Endothelial cell of umbilical vein (primary cell): ENCODE measurements at regions not wholly inside any gene's neighbourhood (a gene's known extent, or its start where the extent isn't known, plus 50 kb on each side); places are given as distances from the start of the nearest gene placed in this dataset.

ENCODE experiments used
- BruUV-seq: library from RNA; stranded (reverse); fragments of 400-500 nt; replicated peaks from 2 replicates; lab custom pipeline; 2021; lab: Mats Ljungman, UMichigan
- CTCF ChIA-PET: fragments of 300-600, 350-600 bp; sonication (Branson Sonifier 250); formaldehyde crosslinking; loops from one replicate; lab custom pipeline; 2021; ENCODE audit warnings: antibody characterized with exemption, inconsistent platforms; lab: Charles Lee
- POLR2A ChIA-PET: fragments of 300-600, 350-600 bp; sonication (Branson Sonifier 250); formaldehyde crosslinking; loops from one replicate; lab custom pipeline; 2021; ENCODE audit warnings: antibody characterized with exemption, inconsistent platforms; lab: Charles Lee
- DNase-seq: peaks from one replicate; pipeline ENCODE4 v3.0.0-alpha.2; 2011; ENCODE audit warnings: low read depth, low spot score
- FAIRE-seq: peaks from 2 replicates; lab custom pipeline; 2011; peaks lifted over from hg19 to GRCh38; lab: Jason Lieb, UNC
- H2AFZ ChIP-seq: 2 replicates; pipeline ENCODE4 v1.6.0; 2012; ENCODE audit warnings: low read depth, low read length, control low read depth, inconsistent platforms
- H3K27ac ChIP-seq: 2 replicates; pipeline ENCODE4 v1.5.1; 2011; ENCODE audit warnings: low read depth, mild to moderate bottlenecking, control low read depth, low read length, moderate library complexity; ENCODE audit not compliant: insufficient read depth
- H3K27me3 ChIP-seq, 2 experiments: 2 replicates each; pipeline versions ENCODE4 v1.6.0 to v1.6.1; 2011; ENCODE audit warnings: low read length in 2 of 2, mixed read lengths in 1 of 2; ENCODE audit not compliant: control insufficient read depth in 2 of 2, insufficient read depth in 2 of 2
- H3K36me3 ChIP-seq, 2 experiments: 2 replicates in 1 of 2; 3 replicates in 1 of 2; pipeline ENCODE4 v1.5.1; 2011; ENCODE audit warnings: low read length in 2 of 2, mild to moderate bottlenecking in 1 of 2, moderate library complexity in 1 of 2; ENCODE audit not compliant: control insufficient read depth in 2 of 2, insufficient read depth in 2 of 2; ENCODE audit errors: extremely low read depth in 1 of 2
- H3K4me1 ChIP-seq: 3 replicates; pipeline ENCODE4 v1.5.1; 2011; ENCODE audit warnings: mild to moderate bottlenecking, low read length; ENCODE audit not compliant: control insufficient read depth, insufficient read depth; ENCODE audit errors: extremely low read depth
- H3K4me2 ChIP-seq: 2 replicates; pipeline ENCODE4 v1.6.1; 2011; ENCODE audit warnings: low read length, control low read depth, mixed read lengths; ENCODE audit not compliant: insufficient read depth
- H3K4me3 ChIP-seq, 3 experiments: fragments of 200-600 bp in 1 of 3; sonication (generic), shearing (Covaris generic) in 1 of 3; replicated peaks in 1 of 3; 2 replicates each; pipeline ENCODE4 v1.5.1; 2011 to 2016; ENCODE audit warnings: control low read depth in 3 of 3, low read length in 3 of 3, mild to moderate bottlenecking in 2 of 3, inconsistent platforms in 1 of 3, low read depth in 1 of 3, moderate library complexity in 1 of 3; ENCODE audit not compliant: insufficient read depth in 1 of 3
- H3K79me2 ChIP-seq: 2 replicates; pipeline ENCODE4 v1.6.0; 2012; ENCODE audit warnings: low read length, inconsistent platforms; ENCODE audit not compliant: control insufficient read depth, insufficient read depth
- H3K9ac ChIP-seq: replicated peaks from 2 replicates; pipeline ENCODE3; 2011; ENCODE audit warnings: low read length, control low read depth; ENCODE audit not compliant: insufficient read depth; ENCODE audit errors: extremely low read depth
- H3K9me1 ChIP-seq: replicated peaks from 3 replicates; pipeline ENCODE4 v1.6.0; 2011; ENCODE audit warnings: mild to moderate bottlenecking, low read length; ENCODE audit not compliant: control insufficient read depth, insufficient read depth; ENCODE audit errors: extremely low read depth
- H3K9me3 ChIP-seq: replicated peaks from 2 replicates; pipeline ENCODE4 v1.5.1; 2012; ENCODE audit warnings: low read length, inconsistent platforms; ENCODE audit not compliant: control insufficient read depth, insufficient read depth
- H4K20me1 ChIP-seq: replicated peaks from 2 replicates; pipeline ENCODE3; 2011; ENCODE audit warnings: mild to moderate bottlenecking, low read length; ENCODE audit not compliant: control insufficient read depth, insufficient read depth; ENCODE audit errors: extremely low read depth
- CTCF ChIP-seq, 2 donors: IDR thresholded peaks; 1 replicate in 1 of 2; 2 replicates in 1 of 2; pipeline ENCODE4 v1.5.1; 2011; ENCODE audit warnings: low read length in 2 of 2, mild to moderate bottlenecking in 2 of 2, moderate library complexity in 2 of 2, control low read depth in 1 of 2, inconsistent platforms in 1 of 2, low read depth in 1 of 2; ENCODE audit not compliant: insufficient read depth in 1 of 2; ENCODE audit errors: extremely low read depth in 1 of 2
- EZH2 ChIP-seq: IDR thresholded peaks from 2 replicates; pipeline ENCODE4 v1.6.1; 2012; ENCODE audit warnings: borderline replicate concordance, low read depth, mild to moderate bottlenecking, moderate library complexity, low read length, inconsistent platforms; ENCODE audit not compliant: severe bottlenecking
- FOS ChIP-seq: IDR thresholded peaks from 2 replicates; pipeline ENCODE4 v1.6.1; 2011; ENCODE audit warnings: mild to moderate bottlenecking, low read length, moderate library complexity, borderline replicate concordance; ENCODE audit not compliant: insufficient read depth
- GATA2 ChIP-seq: IDR thresholded peaks from 2 replicates; pipeline ENCODE4 v1.7.0; 2011; ENCODE audit warnings: low read depth, mild to moderate bottlenecking, moderate library complexity, mixed read lengths, low read length; ENCODE audit not compliant: insufficient read length, insufficient read depth
- JUN ChIP-seq: IDR thresholded peaks from 2 replicates; pipeline ENCODE4 v1.6.1; 2011; ENCODE audit warnings: borderline replicate concordance, low read depth; ENCODE audit not compliant: insufficient read length, insufficient read depth
- MAX ChIP-seq: IDR thresholded peaks from 2 replicates; pipeline ENCODE4 v1.6.1; 2011; ENCODE audit not compliant: insufficient read depth, insufficient read length
- MYC ChIP-seq: IDR thresholded peaks from one replicate; pipeline ENCODE4 v1.6.1; 2011; ENCODE audit warnings: mild to moderate bottlenecking, low read depth, low read length
- POLR2A ChIP-seq: IDR thresholded peaks from 2 replicates; pipeline ENCODE4 v1.6.1; 2012; ENCODE audit warnings: low read depth, mild to moderate bottlenecking, control low read depth, low read length
- POLR2AphosphoS5 ChIP-seq: IDR thresholded peaks from 2 replicates; pipeline ENCODE4 v1.6.1; 2012; ENCODE audit warnings: low read depth, mild to moderate bottlenecking, control low read depth, low read length, moderate library complexity; ENCODE audit not compliant: insufficient read depth
- dilution Hi-C: fragments of 300-500 bp; cut with MboI; formaldehyde crosslinking; loops from one replicate; pipeline ENCODE4 v1.15.0; 2019; ENCODE audit warnings: low sequenced_read_pairs; ENCODE audit not compliant: extremely low pct_ligation_motif_present
- intact Hi-C: fragments of 100-400 bp; cut with micrococcal nuclease; formaldehyde crosslinking; loops from one replicate; pipeline ENCODE4 v1.10.0; 2022

GRCh38 chr2:8526403-8526696 lies 155.5 kb upstream of the ID2 start:
- BruUV-seq = no TSS peak
- intact Hi-C loops = no loop called here

More at GRCh38 chr2:8526403-8526696, 155.5 kb upstream of the ID2 start:
- DNase-seq (no peak), FAIRE-seq (no peak)
- Histone ChIP-seq H3K4me2 (no peak overlapping the region), H3K4me3 (no peak overlapping the region), H4K20me1 (no peaks in the 10 kb centered on the region), H2AFZ (no peak overlapping the region), H3K79me2 (no peaks in the 10 kb centered on the region), H3K36me3 (no peaks in the 10 kb centered on the region), H3K27me3 (no peaks in the 10 kb centered on the region), H3K9ac (no peak overlapping the region), H3K9me1 (no peaks in the 10 kb centered on the region), H3K9me3 (no peaks in the 10 kb centered on the region), H3K27ac (no peak overlapping the region), H3K4me1 (no peaks in the 10 kb centered on the region)
- TF ChIP-seq GATA2 (no peak), FOS (no peak), JUN (no peak), POLR2A (no peak), POLR2AphosphoS5 (no peak), EZH2 (no peak), CTCF (IDR thresholded peaks at IDR 0.05; ENCODE audit: extremely low read depth in 1 of 2, insufficient read depth in 1 of 2, low read depth in 1 of 2, low read length in 2 of 2) (no peak), MYC (no peak), MAX (no peak)
- POLR2A ChIA-PET = no interaction called here
- CTCF ChIA-PET = no interaction called here
- dilution Hi-C loops = no loop called here
